Activated T-cell treated with anti-CD3 and anti-CD28 coated beads, Interleukin-2, amount 50 U/mL, for 24 hours (primary cell): ENCODE measurements at regions not wholly inside any gene's neighbourhood (a gene's known extent, or its start where the extent isn't known, plus 50 kb on each side); places are given as distances from the start of the nearest gene placed in this dataset.
"Not testable (repeated sequence)": the region's sequence is repeated elsewhere in the genome, so short reads cannot be mapped to it uniquely, and the experiment has no call there.

Source experiments
- DNase-seq: peaks from one replicate; pipeline ENCODE4 v3.0.0-alpha.2; 2020
- H3K27ac Mint-ChIP-seq: 2 replicates; pipeline ENCODE4 v1.8.0; 2020; ENCODE audit warnings: mild to moderate bottlenecking, mixed read lengths
- H3K27me3 Mint-ChIP-seq: 2 replicates; pipeline ENCODE4 v1.8.0; 2020; ENCODE audit warnings: mixed read lengths
- H3K36me3 Mint-ChIP-seq: 2 replicates; pipeline ENCODE4 v1.8.0; 2020; ENCODE audit warnings: low read depth, mixed read lengths
- H3K4me1 Mint-ChIP-seq: 2 replicates; pipeline ENCODE4 v1.8.0; 2020; ENCODE audit warnings: low read depth, mixed read lengths
- H3K4me3 Mint-ChIP-seq: 2 replicates; pipeline ENCODE4 v1.8.0; 2020; ENCODE audit warnings: mild to moderate bottlenecking, moderate library complexity, mixed read lengths
- H3K9me3 Mint-ChIP-seq: 2 replicates; pipeline ENCODE4 v1.8.0; 2020; ENCODE audit warnings: mixed read lengths

DNA sequence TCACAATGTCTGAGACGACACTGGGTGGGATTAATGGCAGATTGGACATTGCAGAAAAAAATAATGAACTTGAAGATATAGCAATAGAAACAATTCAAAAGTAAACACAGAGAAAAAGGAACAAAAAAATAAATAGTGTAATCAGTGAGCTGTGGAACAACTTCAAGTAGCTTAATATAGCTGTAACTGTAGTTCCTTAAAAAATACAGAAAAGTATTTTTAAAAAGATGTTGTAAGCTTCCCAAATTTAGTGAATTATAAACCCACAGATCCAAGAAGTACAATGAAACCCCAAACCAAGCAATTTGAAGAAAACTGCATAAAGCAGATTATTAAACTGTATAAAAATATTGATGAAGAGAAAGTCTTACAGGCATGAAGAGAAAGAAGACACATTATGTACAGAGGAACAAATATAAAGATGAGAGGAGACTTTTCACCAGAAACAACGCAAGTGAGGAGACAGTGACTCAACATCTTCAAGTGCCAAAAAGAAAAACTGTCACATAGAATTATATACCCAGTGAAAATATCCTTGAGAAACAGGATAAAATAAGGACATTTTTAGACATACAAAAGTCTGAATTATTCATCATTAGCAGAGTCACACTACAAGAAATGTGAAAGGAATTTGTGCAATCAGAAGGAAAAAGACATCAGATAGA lies 176.4 kb downstream of the NFKBIZ start:
- peaks cover 21% of the 10 kb centered on the region for H3K4me1 Mint-ChIP-seq
- no peaks in the 10 kb centered on the region for H3K27me3 Mint-ChIP-seq
- H3K36me3 Mint-ChIP-seq, result no peaks in the 10 kb centered on the region
- DNase-seq, result no peak
- no peak overlapping the region for H3K27ac Mint-ChIP-seq
- H3K4me3 Mint-ChIP-seq, result no peak overlapping the region
- no peaks in the 10 kb centered on the region for H3K9me3 Mint-ChIP-seq

DNA sequence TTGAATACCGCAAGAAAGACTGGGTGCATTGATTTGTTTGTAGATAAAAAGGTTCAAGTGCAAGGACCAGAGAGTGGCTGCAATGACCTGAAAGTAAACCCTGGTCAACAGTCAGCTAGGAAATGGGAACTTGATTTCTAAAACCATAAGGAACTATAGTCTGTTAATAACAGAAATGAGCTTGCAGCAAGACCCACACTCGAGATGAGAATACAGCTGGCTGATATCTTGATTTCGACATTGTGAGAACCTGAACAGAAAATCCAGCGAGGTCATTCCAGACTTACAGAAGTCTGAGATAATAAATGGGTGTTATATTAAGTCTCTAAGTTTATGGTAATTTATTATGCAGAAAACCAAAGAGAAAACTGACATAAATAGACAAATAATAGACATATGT lies 177.3 kb downstream of the NFKBIZ start:
- H3K4me3 Mint-ChIP-seq, result no peak overlapping the region
- DNase-seq, result no peak
- H3K4me1 Mint-ChIP-seq, result peaks cover 20% of the 10 kb centered on the region
- H3K9me3 Mint-ChIP-seq, result no peaks in the 10 kb centered on the region
- no peaks in the 10 kb centered on the region for H3K27me3 Mint-ChIP-seq
- no peaks in the 10 kb centered on the region for H3K36me3 Mint-ChIP-seq
- no peak overlapping the region for H3K27ac Mint-ChIP-seq

DNA sequence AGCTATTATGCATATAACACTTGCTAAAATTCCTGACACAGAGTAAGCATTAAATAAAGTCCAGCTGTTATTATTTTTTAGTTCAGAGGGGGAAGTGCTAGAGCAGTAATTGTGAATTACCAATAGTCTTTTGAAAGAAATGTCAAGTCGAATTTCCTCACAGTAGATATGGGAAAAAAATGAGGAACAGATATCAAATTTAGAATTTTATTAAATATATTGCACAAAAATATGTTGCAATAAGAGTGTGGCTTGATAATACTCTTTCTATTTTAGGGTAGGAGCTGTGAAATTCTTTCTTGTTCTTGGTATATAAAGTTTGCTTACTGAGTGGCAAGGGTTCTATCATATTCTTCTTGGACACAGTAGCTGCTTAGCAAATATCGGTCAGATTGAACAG lies 181.3 kb downstream of the NFKBIZ start:
- DNase-seq, result no peak
- no peaks in the 10 kb centered on the region for H3K27me3 Mint-ChIP-seq
- H3K4me3 Mint-ChIP-seq, result no peak overlapping the region
- H3K4me1 Mint-ChIP-seq, result peaks cover 7% of the 10 kb centered on the region
- no peaks in the 10 kb centered on the region for H3K36me3 Mint-ChIP-seq
- no peaks in the 10 kb centered on the region for H3K9me3 Mint-ChIP-seq
- H3K27ac Mint-ChIP-seq, result no peak overlapping the region

DNA sequence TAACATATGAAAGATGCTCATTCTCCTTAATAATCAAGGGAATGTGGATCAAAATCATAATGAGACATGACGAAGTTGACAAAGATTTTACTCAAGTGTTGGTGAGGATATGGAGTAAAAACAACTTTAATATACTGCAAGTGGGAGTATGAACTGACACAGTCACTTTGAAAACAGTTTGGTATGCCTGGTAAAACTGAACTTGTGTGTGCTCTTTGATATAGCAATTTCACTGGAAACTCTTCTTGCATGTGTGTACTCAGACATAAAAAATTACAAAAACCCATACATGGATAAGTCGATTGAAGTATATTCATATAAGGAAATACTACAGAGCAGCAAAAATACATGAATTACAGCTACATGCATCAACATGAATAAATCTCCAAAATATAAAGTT lies 182.5 kb downstream of the NFKBIZ start:
- H3K9me3 Mint-ChIP-seq, result no peaks in the 10 kb centered on the region
- no peak overlapping the region for H3K4me3 Mint-ChIP-seq
- no peaks in the 10 kb centered on the region for H3K27me3 Mint-ChIP-seq
- peaks cover 7% of the 10 kb centered on the region for H3K4me1 Mint-ChIP-seq
- no peak overlapping the region for H3K27ac Mint-ChIP-seq
- H3K36me3 Mint-ChIP-seq, result no peaks in the 10 kb centered on the region
- no peak for DNase-seq

DNA sequence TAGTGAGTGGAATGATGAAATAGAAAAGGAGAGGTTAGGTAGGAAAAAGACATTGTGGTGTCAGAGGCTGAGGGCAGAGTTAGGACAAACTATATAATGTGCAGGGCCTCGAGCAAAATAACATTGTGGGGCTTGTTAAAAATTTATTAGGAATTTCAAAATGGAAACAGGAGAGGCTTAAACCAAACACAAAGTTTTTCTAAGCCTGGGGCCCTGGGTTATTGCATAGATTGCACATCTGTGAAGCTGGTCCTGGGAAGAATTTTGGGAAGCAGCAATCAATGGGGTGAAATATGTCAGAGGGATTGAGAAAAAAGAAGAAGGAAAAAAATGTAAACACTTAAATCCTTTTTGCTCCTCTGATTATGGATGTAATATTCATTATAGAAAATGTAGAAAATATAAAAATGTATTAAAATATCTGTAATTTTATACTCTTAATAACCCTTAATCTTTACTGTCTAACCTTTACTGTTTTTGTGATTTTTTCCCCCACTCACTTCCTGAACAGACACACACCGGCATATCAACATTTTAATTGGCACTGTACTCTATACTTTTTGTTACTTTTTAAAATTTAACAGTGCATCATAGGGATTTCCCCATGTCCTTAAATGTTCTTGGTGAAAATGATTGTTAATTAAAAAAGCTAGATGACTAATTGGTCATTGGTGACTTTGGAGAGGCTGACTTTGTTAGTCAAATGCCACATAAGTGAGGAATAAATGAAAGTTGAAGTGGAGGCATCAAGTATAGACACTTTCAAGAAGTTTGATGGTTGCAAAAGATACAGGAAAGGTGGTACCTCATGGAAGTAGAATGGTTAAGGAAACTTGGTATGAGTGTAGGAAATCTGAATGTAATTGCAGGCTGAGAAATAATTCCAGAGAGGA lies 183.4 kb downstream of the NFKBIZ start:
- no peaks in the 10 kb centered on the region for H3K27me3 Mint-ChIP-seq
- H3K4me1 Mint-ChIP-seq, result peaks cover 7% of the 10 kb centered on the region
- H3K4me3 Mint-ChIP-seq, result no peak overlapping the region
- no peaks in the 10 kb centered on the region for H3K36me3 Mint-ChIP-seq
- H3K27ac Mint-ChIP-seq, result no peak overlapping the region
- H3K9me3 Mint-ChIP-seq, result no peaks in the 10 kb centered on the region
- no peak for DNase-seq

DNA sequence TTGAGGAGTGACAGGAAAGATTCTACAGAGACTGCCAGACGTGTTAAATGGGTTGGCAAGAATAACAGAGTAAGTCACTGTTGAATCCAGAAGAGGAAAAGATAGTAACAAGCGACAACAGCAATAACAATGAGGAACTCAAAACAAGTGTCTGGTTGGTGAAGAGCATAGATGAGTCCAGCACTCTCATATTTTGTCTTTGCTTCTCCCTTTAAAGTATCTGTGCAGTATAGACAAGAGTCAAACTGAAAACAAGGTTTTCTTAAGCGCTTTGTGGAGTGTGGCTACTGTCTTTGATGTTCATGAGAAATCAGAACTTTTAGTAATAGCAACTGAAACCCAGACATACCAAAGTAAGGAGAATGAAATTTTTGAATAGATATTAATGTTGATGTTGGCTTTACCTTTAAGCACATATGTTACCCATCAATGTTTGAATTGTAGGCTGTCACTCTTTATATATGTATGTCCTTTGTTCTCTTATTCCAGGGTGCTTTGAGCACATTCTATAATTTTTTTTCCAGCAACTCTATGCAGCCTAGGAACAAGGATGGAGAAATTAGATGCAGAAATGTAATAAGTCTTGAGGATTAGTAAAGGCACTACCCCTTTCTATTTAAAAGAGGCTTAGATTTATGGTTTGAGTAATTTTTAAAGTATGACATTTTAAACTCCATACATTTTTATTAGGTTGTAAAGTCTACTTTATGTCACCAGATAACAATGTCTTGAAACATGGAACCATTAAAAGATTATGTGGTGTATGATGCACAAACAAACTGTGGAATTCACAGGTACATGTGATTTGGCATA lies 185.5 kb downstream of the NFKBIZ start:
- DNase-seq, result no peak
- Mint-ChIP-seq H3K27me3 (no peaks in the 10 kb centered on the region), H3K27ac (no peak overlapping the region), H3K36me3 (no peaks in the 10 kb centered on the region), H3K9me3 (peaks cover 13% of the 10 kb centered on the region), H3K4me1 (peaks cover 11% of the 10 kb centered on the region), H3K4me3 (no peak overlapping the region)

DNA sequence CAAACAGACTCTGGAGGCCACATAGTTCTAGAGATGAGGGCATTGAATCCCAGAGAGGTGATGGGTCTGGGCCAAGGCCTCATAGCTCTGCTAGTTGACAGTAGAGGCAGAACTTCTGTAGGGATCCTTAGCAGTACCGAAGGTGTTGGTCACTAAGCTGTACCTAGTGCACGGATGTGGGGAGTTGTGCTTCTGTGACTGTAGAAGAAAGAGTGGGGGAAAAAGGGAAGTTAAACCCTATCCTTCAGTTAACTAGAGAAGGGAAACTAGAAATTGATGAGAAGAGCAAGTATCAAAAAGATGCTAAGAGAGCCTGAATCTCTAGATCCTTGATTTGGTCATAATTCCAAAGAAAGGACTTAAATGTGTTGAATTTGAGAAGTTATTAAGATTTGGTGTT lies 186.7 kb downstream of the NFKBIZ start:
- H3K27me3 Mint-ChIP-seq, result no peaks in the 10 kb centered on the region
- peaks cover 18% of the 10 kb centered on the region for H3K9me3 Mint-ChIP-seq
- H3K4me3 Mint-ChIP-seq, result no peak overlapping the region
- H3K4me1 Mint-ChIP-seq, result peaks cover 10% of the 10 kb centered on the region
- no peak for DNase-seq
- H3K36me3 Mint-ChIP-seq, result no peaks in the 10 kb centered on the region
- H3K27ac Mint-ChIP-seq, result no peak overlapping the region

DNA sequence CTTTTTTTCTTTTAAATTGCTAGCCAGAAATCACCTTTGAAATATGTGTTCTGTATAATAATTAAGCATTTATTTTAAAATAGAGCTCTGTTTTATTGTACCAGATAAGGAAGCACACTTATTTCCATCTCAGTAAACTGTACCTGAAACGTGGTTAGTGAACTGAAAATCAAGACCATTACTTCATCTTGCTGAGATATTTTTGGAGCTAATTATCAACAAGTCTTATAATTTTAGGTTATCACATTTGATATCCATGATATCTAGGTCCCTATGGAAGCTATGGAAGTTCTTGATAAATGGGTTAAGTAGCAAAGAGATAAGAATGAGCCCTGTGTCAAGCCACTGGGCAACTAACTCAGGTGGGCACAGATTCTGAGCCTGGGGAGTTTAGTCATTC lies 187.2 kb downstream of the NFKBIZ start:
- H3K36me3 Mint-ChIP-seq, result no peaks in the 10 kb centered on the region
- DNase-seq, result no peak
- H3K4me3 Mint-ChIP-seq, result no peak overlapping the region
- H3K27me3 Mint-ChIP-seq, result no peaks in the 10 kb centered on the region
- peaks cover 22% of the 10 kb centered on the region for H3K9me3 Mint-ChIP-seq
- H3K27ac Mint-ChIP-seq, result no peak overlapping the region
- H3K4me1 Mint-ChIP-seq, result peaks cover 5% of the 10 kb centered on the region

DNA sequence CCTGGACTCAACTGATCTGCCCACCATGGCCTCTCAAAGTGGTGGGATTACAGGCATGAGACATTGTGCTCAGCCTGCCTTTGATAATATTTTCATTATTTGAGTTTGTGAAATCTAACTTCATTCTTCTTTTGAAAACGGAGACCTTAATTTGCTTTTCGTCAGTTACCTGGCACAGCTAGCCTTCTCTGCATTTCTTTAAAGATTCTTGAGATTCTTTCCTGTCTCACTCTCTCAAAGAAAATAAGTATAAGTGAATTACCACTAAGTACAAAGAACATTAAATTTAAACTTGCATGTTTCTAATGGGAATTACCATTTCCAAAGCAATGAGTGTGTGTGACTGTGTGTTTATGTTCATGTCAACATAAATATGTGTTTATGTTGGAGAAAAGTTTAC lies 187.9 kb downstream of the NFKBIZ start:
- Mint-ChIP-seq H3K27me3 (no peaks in the 10 kb centered on the region), H3K4me3 (no peak overlapping the region), H3K36me3 (no peaks in the 10 kb centered on the region), H3K9me3 (peaks cover 23% of the 10 kb centered on the region), H3K27ac (no peak overlapping the region), H3K4me1 (peaks cover 5% of the 10 kb centered on the region)
- no peak for DNase-seq

DNA sequence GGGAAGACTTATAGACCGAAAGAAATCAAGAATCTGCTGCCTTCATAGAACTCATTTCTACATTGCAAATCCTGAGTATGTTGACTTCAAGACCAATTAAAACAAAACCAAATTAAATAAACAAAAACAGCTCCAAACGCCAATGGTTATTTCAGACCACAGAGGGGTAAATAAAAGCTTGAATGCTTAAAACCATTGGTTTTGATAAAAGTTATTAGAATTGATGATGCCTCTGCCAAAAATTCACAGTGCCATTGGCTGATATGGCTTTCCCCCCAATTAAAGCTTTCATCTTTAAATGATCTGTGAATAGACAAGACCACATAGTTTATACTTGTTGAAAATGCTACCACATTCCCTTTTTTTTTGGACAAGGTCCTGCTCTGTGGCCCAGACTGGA lies 188.5 kb downstream of the NFKBIZ start:
- Mint-ChIP-seq H3K4me1 (peaks cover 5% of the 10 kb centered on the region), H3K27me3 (no peaks in the 10 kb centered on the region), H3K9me3 (peaks cover 23% of the 10 kb centered on the region), H3K27ac (no peak overlapping the region), H3K36me3 (no peaks in the 10 kb centered on the region), H3K4me3 (no peak overlapping the region)
- DNase-seq, result no peak

DNA sequence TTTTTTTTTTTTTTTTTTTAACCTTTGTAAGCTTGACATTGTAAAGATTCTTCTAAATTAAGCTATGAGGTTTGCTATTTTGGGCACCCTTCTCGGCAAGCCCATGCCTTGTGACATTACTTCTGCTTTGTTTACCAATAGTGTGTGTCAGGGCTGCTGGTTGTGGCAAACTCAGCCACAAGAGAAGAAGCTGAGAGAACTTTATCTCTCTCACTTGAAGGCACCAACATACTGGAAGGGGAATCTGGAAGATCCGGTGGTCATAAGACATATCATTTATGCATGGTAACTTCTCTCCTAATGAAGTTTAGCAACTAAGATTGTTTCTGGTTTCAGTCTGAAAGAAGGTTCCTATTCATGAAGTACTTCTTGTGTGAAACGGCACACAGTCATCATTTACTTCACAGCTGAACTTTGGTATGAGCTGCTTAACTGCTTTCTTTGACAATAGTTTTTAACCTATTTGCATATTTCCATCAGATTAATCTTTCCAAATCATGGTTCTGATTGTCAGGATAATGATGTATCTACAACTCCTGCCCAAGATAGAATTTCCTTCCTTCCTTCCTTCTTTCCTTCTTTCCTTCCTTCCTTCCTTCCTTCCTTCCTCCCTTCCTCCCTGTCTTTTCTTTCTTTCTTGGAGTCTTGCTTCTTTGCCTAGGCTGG lies 189.3 kb downstream of the NFKBIZ start:
- Mint-ChIP-seq H3K9me3 (peaks cover 23% of the 10 kb centered on the region), H3K27me3 (no peaks in the 10 kb centered on the region)

DNA sequence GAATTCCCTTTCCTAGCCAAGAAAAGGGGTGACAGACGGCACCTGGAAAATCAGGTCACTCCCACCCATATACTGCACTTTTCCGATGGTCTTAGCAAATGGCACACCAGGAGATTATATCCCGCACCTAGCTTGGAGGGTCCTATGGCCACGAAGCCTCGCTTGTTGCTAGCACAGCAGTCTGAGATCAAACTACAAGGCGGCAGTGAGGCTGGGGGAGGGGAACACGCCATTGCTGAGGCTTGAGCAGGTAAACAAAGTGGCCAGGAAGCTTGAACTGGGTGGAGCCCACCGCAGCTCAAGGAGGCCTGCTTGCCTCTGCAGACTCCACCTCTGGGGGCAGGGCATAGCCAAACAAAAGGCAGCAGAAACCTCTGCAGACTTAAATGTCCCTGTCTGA lies 190.8 kb downstream of the NFKBIZ start:
- H3K4me3 Mint-ChIP-seq, H3K27ac Mint-ChIP-seq, DNase-seq, H3K27me3 Mint-ChIP-seq, H3K4me1 Mint-ChIP-seq, H3K36me3 Mint-ChIP-seq: not testable (repeated sequence)
- H3K9me3 Mint-ChIP-seq, result peaks cover 23% of the 10 kb centered on the region

More for the DNA sequence above, 189.3 kb downstream of the NFKBIZ start:
- Mint-ChIP-seq H3K36me3 (no peaks in the 10 kb centered on the region), H3K27ac (no peak overlapping the region), H3K4me3 (no peak overlapping the region), H3K4me1 (peaks cover 5% of the 10 kb centered on the region)
- no peak for DNase-seq

DNA sequence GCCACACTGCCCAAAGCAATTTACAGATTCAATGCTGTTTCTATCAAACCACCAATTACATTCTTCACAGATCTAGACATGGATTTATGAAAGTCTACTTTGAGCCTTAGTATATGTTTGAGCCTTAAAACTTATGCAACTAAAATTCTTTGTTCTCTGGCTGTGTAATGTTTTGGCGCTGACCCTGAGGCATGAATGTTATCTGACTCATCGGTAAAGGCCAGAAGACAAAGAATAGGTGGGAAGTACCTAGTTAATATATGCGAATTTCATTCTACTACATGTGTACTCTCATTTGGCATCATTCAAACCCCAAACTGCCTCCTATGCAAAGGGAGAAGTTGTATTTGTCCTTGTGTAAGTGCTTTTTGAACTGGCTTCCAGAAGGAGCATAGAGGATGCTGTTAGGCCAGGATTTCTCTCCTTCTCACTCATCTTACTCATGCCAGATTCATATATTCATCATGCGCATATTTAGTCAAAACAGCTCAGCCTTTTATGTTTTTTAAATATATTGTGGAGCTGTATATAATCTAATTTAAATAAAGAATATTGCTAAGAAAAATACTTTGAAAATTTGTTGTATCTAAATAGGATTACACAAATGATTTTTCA lies 204.2 kb downstream of the NFKBIZ start:
- H3K4me1 Mint-ChIP-seq, result peaks cover 32% of the 10 kb centered on the region
- H3K36me3 Mint-ChIP-seq, result no peaks in the 10 kb centered on the region
- H3K27me3 Mint-ChIP-seq, result no peaks in the 10 kb centered on the region
- no peak overlapping the region for H3K27ac Mint-ChIP-seq
- peaks cover 25% of the 10 kb centered on the region for H3K9me3 Mint-ChIP-seq
- H3K4me3 Mint-ChIP-seq, result no peak overlapping the region
- no peak for DNase-seq

DNA sequence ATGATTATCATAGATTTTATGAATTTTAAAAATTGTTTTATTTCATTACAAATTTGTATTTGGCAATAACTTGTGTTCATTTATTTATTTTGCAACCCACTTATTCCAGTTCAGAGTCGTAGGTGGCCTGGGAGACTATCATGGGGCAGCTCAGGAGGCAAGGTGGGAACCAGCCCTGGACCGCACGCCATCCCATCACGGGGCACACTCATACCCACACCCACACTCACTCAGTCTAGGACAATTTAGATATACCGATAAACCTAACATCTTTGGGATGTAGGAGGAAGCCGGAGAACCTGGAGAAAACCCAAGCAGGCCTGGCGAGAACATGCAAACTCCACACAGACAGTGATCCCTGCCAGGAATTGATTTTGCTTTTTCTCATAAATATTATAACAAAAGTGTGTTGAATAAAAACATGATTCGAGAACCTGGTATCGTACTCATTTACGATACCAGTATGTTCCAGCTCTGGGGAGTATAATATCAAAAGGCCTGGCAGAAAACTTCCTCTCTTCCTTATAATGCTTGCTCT lies 205.3 kb downstream of the NFKBIZ start:
- Mint-ChIP-seq H3K36me3 (no peaks in the 10 kb centered on the region), H3K9me3 (peaks cover 15% of the 10 kb centered on the region), H3K4me1 (peaks cover 44% of the 10 kb centered on the region), H3K4me3 (no peak overlapping the region), H3K27ac (no peak overlapping the region), H3K27me3 (no peaks in the 10 kb centered on the region)
- DNase-seq, result no peak
